A172 (cell line): ENCODE measurements at regions not wholly inside any gene's neighbourhood (a gene's known extent, or its start where the extent isn't known, plus 50 kb on each side); places are given as distances from the start of the nearest gene placed in this dataset.
"Not testable (repeated sequence)": the region's sequence is repeated elsewhere in the genome, so short reads cannot be mapped to it uniquely, and the experiment has no call there.

Experiments
- DNase-seq: peaks from one replicate; pipeline ENCODE4 v3.0.0-alpha.2; 2015; ENCODE audit warnings: low spot score

- not testable (repeated sequence) for DNase-seq
Measured at GRCh38 chr6:3672339-3672738, 79.2 kb downstream of the PXDC1 start.

- no peak for DNase-seq
Measured at GRCh38 chr6:3671382-3671781, 80.1 kb downstream of the PXDC1 start.

- no peak for DNase-seq
Measured at GRCh38 chr6:3670356-3670755, 81.2 kb downstream of the PXDC1 start.

GRCh38 chr6:3669916-3670315 lies 81.6 kb downstream of the PXDC1 start:
- no peak for DNase-seq

- no peak for DNase-seq
Measured at GRCh38 chr6:3665608-3666007, 85.9 kb downstream of the PXDC1 start.

GRCh38 chr6:3664625-3665041 lies 86.9 kb downstream of the PXDC1 start:
- no peak for DNase-seq

GRCh38 chr6:3663811-3664210 lies 87.7 kb downstream of the PXDC1 start:
- no peak for DNase-seq

- DNase-seq, result no peak
Measured at GRCh38 chr6:3663081-3663480, 88.4 kb downstream of the PXDC1 start.

GRCh38 chr6:3661390-3661789 lies 90.1 kb downstream of the PXDC1 start:
- no peak for DNase-seq

- no peak for DNase-seq
Measured at GRCh38 chr6:3660473-3660872, 91.0 kb downstream of the PXDC1 start.

- no peak for DNase-seq
Measured at GRCh38 chr6:3659748-3660147, 91.8 kb downstream of the PXDC1 start.

- no peak for DNase-seq
Measured at GRCh38 chr6:3656076-3656475, 95.4 kb downstream of the PXDC1 start.

GRCh38 chr6:3654898-3655297 lies 96.6 kb downstream of the PXDC1 start:
- no peak for DNase-seq

GRCh38 chr6:3654436-3654835 lies 97.1 kb downstream of the PXDC1 start:
- DNase-seq, result no peak

GRCh38 chr6:3653528-3654070 lies 97.9 kb downstream of the PXDC1 start:
- no peak for DNase-seq

GRCh38 chr6:3651698-3652229 lies 99.7 kb downstream of the PXDC1 start:
- DNase-seq, result no peak

- no peak for DNase-seq
Measured at GRCh38 chr6:3650959-3651697, 100.4 kb downstream of the PXDC1 start.

- DNase-seq, result no peak
Measured at GRCh38 chr6:3650076-3650958, 101.2 kb downstream of the PXDC1 start.

- no peak for DNase-seq
Measured at GRCh38 chr6:3648724-3649123, 102.8 kb downstream of the PXDC1 start.

GRCh38 chr6:3646616-3647362 lies 104.7 kb downstream of the PXDC1 start:
- DNase-seq, result no peak

GRCh38 chr6:3644739-3645012 lies 106.8 kb downstream of the PXDC1 start:
- DNase-seq, result no peak
